GM12878 (cell line): ENCODE measurements at regions not wholly inside any gene's neighbourhood (a gene's known extent, or its start where the extent isn't known, plus 50 kb on each side); places are given as distances from the start of the nearest gene placed in this dataset.

Source experiments
- ATAC-seq: fragments of 200-7000 bp; cut with Tn5 transposase; 3 replicates; pipeline ENCODE4 v1.9.1; 2020; ENCODE audit warnings: mild to moderate bottlenecking, moderate library complexity
- BruUV-seq: library from RNA; stranded (reverse); fragments of 400-500 nt; replicated peaks from 2 replicates; lab custom pipeline; 2021; lab: Mats Ljungman, UMichigan
- CTCF ChIA-PET: fragments of 300-600 bp; sonication (Branson Sonifier 250); formaldehyde crosslinking; extraction: SDS; loops from one replicate; lab custom pipeline; 2021; ENCODE audit warnings: inconsistent platforms; lab: Yijun Ruan, JAX
- POLR2A ChIA-PET: fragments of 350-600 bp; formaldehyde crosslinking; extraction: SDS; loops from one replicate; lab custom pipeline; 2021; ENCODE audit warnings: inconsistent platforms; lab: Charles Lee
- RAD21 ChIA-PET: fragments of 300-600 bp; sonication (Branson Sonifier 250); formaldehyde crosslinking; loops from one replicate; lab custom pipeline; 2023; ENCODE audit warnings: antibody characterized with exemption; ENCODE audit not compliant: unreplicated experiment; lab: Charles Lee
- SMC1A ChIA-PET: fragments of 300-600 bp; sonication (Branson Sonifier 250); formaldehyde crosslinking; loops from one replicate; lab custom pipeline; 2023; ENCODE audit not compliant: unreplicated experiment, uncharacterized antibody; lab: Charles Lee
- DNase-seq: peaks from one replicate; pipeline ENCODE4 v3.0.0-alpha.2; 2011; ENCODE audit warnings: low read depth, low spot score
- FAIRE-seq: peaks from 3 replicates; lab custom pipeline; 2011; peaks lifted over from hg19 to GRCh38; lab: Jason Lieb, UNC
- H2AFZ ChIP-seq: 2 replicates; pipeline ENCODE4 v1.6.0; 2011; ENCODE audit warnings: low read depth, low read length, control low read depth; ENCODE audit not compliant: control insufficient read depth
- H3K27ac ChIP-seq: 2 replicates; pipeline ENCODE4 v1.5.1; 2011; ENCODE audit warnings: control low read depth; ENCODE audit not compliant: control insufficient read depth, insufficient read depth
- H3K27me3 ChIP-seq, 2 experiments: replicated peaks in 1 of 2; 2 replicates each; pipeline versions ENCODE4 v1.6.0 to v1.6.1; 2011; ENCODE audit warnings: low read length in 1 of 2; ENCODE audit not compliant: control insufficient read depth in 2 of 2, insufficient read depth in 2 of 2
- H3K36me3 ChIP-seq, 2 experiments: 2 replicates each; pipeline ENCODE4 v1.5.1; 2011; ENCODE audit warnings: low read length in 1 of 2; ENCODE audit not compliant: control insufficient read depth in 2 of 2, insufficient read depth in 2 of 2
- H3K4me1 ChIP-seq: 2 replicates; pipeline ENCODE4 v1.6.1; 2011; ENCODE audit warnings: mild to moderate bottlenecking, low read length, moderate library complexity, mixed read lengths; ENCODE audit not compliant: control insufficient read depth, insufficient read depth
- H3K4me2 ChIP-seq: 2 replicates; pipeline ENCODE4 v1.6.0; 2011; ENCODE audit warnings: control low read depth; ENCODE audit not compliant: control insufficient read depth, insufficient read depth
- H3K4me3 ChIP-seq: fragments of 200-600 bp; sonication (generic); 2 replicates; pipeline ENCODE4 v1.5.1; 2016
- H3K79me2 ChIP-seq: 2 replicates; pipeline ENCODE4 v1.6.0; 2011; ENCODE audit warnings: low read length; ENCODE audit not compliant: control insufficient read depth, insufficient read depth
- H3K9ac ChIP-seq: 2 replicates; pipeline ENCODE4 v1.8.0; 2011; ENCODE audit warnings: low read length, control low read depth, mixed read lengths; ENCODE audit not compliant: control insufficient read depth, insufficient read depth
- H3K9me3 ChIP-seq: replicated peaks from 3 replicates; pipeline ENCODE4 v1.5.1; 2011; ENCODE audit warnings: mild to moderate bottlenecking, low read length; ENCODE audit not compliant: control insufficient read depth, insufficient read depth
- H4K20me1 ChIP-seq: 2 replicates; pipeline ENCODE4 v1.6.0; 2011; ENCODE audit not compliant: control insufficient read depth, insufficient read depth
- ATF7 ChIP-seq: fragments of 450-650 bp; IDR thresholded peaks from 2 replicates; pipeline ENCODE4 v1.6.1; 2016; ENCODE audit warnings: low read depth, mild to moderate bottlenecking
- CBFB ChIP-seq: IDR thresholded peaks from 2 replicates; pipeline ENCODE4 v1.6.1; 2016; ENCODE audit warnings: antibody characterized with exemption, low read depth
- CEBPB ChIP-seq, 2 experiments: fragments of 150-350 bp in 1 of 2; IDR thresholded peaks; 2 replicates each; pipeline ENCODE4 v1.6.1; 2012 to 2014; ENCODE audit warnings: low read depth in 2 of 2, low read length in 2 of 2, borderline replicate concordance in 1 of 2, inconsistent platforms in 1 of 2
- E4F1 ChIP-seq: fragments of 450-650 bp; IDR thresholded peaks from 2 replicates; pipeline ENCODE4 v1.6.1; 2018; ENCODE audit warnings: borderline replicate concordance, mild to moderate bottlenecking; ENCODE audit not compliant: partially characterized antibody
- EGR1 ChIP-seq, 2 experiments: IDR thresholded peaks; 1 replicate in 1 of 2; 2 replicates in 1 of 2; pipeline ENCODE4 v1.6.1; 2011 to 2012; ENCODE audit warnings: low read depth in 2 of 2, low read length in 2 of 2, borderline replicate concordance in 1 of 2, mild to moderate bottlenecking in 1 of 2, moderate library complexity in 1 of 2
- IRF5 ChIP-seq: fragments of 450-650 bp; IDR thresholded peaks from 2 replicates; pipeline ENCODE4 v1.6.1; 2017; ENCODE audit warnings: borderline replicate concordance
- MEF2A ChIP-seq: IDR thresholded peaks from 2 replicates; pipeline ENCODE4 v1.6.1; 2011; ENCODE audit warnings: low read depth, mild to moderate bottlenecking, low read length, moderate library complexity; ENCODE audit not compliant: insufficient read depth
- PAX8 ChIP-seq: fragments of 450-650 bp; IDR thresholded peaks from 2 replicates; pipeline ENCODE4 v1.6.1; 2017; ENCODE audit warnings: mild to moderate bottlenecking, moderate library complexity
- RBBP5 ChIP-seq: fragments of 200-600 bp; sonication (generic); conservative IDR thresholded peaks from 2 replicates; pipeline ENCODE4 v1.6.1; 2016
- SMAD5 ChIP-seq: IDR thresholded peaks from 2 replicates; pipeline ENCODE4 v1.6.1; 2016; ENCODE audit warnings: antibody characterized with exemption, low read depth
- SPI1 ChIP-seq: IDR thresholded peaks from 2 replicates; pipeline ENCODE4 v1.6.1; 2011; ENCODE audit warnings: low read depth, mild to moderate bottlenecking, low read length, moderate library complexity, borderline replicate concordance; ENCODE audit not compliant: insufficient read depth
- SREBF2 ChIP-seq: IDR thresholded peaks from 2 replicates; pipeline ENCODE4 v1.6.1; 2012; ENCODE audit warnings: mild to moderate bottlenecking, low read length
- SRF ChIP-seq, 2 experiments: IDR thresholded peaks; 2 replicates each; pipeline ENCODE4 v1.6.1; 2011; ENCODE audit warnings: low read depth in 2 of 2, low read length in 2 of 2, mild to moderate bottlenecking in 1 of 2, moderate library complexity in 1 of 2
- WRNIP1 ChIP-seq: IDR thresholded peaks from 2 replicates; pipeline ENCODE4 v1.6.1; 2011; ENCODE audit warnings: low read depth, low read length, improper control_type of control experiment, borderline replicate concordance
- YY1 ChIP-seq: IDR thresholded peaks from 2 replicates; pipeline ENCODE4 v1.6.1; 2011; ENCODE audit warnings: low read depth, mild to moderate bottlenecking, low read length
- ZBED1 ChIP-seq: IDR thresholded peaks from 2 replicates; pipeline ENCODE4 v1.6.1; 2016; ENCODE audit warnings: borderline replicate concordance
- ZNF274 ChIP-seq: IDR thresholded peaks from one replicate; pipeline ENCODE4 v1.8.0; 2011; ENCODE audit not compliant: insufficient read length, insufficient read depth
- WGBS: methylation state at CpG from one replicate; pipeline ENCODE4 v1.1.6; 2016; ENCODE audit warnings: low lambda C conversion rate; ENCODE audit not compliant: insufficient replicate concordance, insufficient coverage; ENCODE audit errors: missing lambda C conversion rate; 5-methylcytosine and 5-hydroxymethylcytosine counted together
- in situ Hi-C: fragments of 300-500 bp; cut with MboI; formaldehyde crosslinking; loops from 9 replicates; pipeline ENCODE4 v1.14.3; 2018; ENCODE audit warnings: mixed read lengths
- intact Hi-C: fragments of 100-400 bp; cut with micrococcal nuclease; formaldehyde crosslinking; loops from one replicate; pipeline ENCODE4 v1.14.2; 2022; ENCODE audit not compliant: unreplicated experiment
- TF ChIP-seq, protein P1 (sequence below): fragments of 450-650 bp; formaldehyde crosslinking; IDR thresholded peaks from 2 replicates; pipeline ENCODE4 v1.5.0; 2022; ENCODE audit warnings: mild to moderate bottlenecking, missing genetic modification characterization

DNA sequence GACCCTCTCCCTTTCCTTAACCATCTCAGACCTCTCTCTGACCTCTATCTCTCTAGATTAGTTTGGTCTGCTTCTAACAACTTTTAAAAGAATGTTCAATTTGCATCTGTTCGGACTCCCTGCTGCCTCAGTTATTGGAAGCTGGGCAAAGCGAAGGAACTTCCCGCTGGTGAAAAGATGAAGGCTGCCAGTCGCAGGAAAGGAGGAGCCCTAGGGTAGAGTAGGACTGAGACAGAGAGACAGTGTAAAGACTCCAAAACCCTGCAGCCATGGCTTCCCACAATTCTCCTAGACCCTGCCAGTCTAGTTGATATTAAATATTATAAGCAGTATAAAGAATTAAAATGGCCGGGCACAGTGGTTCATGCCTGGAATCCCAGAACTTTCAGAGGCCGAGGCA, 581.8 kb downstream of the EPM2A start (continued):
- no peak for TF ChIP-seq E4F1
- TF ChIP-seq ZBED1, result no peak
- TF ChIP-seq IRF5, result no peak
- TF ChIP-seq, all 136 proteins: peak for 0

DNA sequence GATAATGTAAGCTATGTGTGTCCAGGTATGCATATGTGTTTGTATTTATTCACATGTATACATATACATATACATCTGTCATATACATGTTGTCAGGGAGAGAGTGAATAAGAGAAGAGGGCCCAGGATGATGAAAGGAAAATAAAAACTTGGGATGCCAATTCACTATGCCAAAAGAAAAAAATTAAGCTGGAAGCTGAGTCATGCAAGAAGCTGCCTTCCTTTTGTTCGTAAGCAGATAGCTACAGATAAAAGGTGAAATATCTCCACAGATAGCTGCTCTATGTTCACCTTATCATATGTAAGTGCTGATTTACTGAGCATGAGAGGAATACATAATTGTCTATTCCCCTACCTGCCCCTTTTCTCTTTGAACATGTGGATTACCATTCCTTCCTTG, 579.9 kb downstream of the EPM2A start:
- DNase-seq (no peak), ATAC-seq (no peak), FAIRE-seq (no peak)
- H3K4me3 ChIP-seq, result no peak overlapping the region
- H3K9me3 ChIP-seq, result peaks cover 1% of the 10 kb centered on the region; the same call in 1 of the 3 replicates
- H3K79me2 ChIP-seq, result no peaks in the 10 kb centered on the region
- WGBS, result 88% methylated on average over 1 of the region's 1 CpG
- ChIA-PET RAD21 (no interaction called here), CTCF (interaction anchor here (1.0 kb wide), 1 partner anchor 43 kb away, joined by 4 read pairs; no protein-coding TSS in a partner anchor), POLR2A (no interaction called here), SMC1A (interaction anchor here (0.5 to 0.7 kb wide), 2 partner anchors 125 to 346 kb away, joined by 3 read pairs; no protein-coding TSS in a partner anchor)
- no peaks in the 10 kb centered on the region for H3K4me1 ChIP-seq
- intact Hi-C loops, result no loop called here
- in situ Hi-C loops, result no loop called here
- H3K9ac ChIP-seq, result no peak overlapping the region
- no peak overlapping the region for H3K4me2 ChIP-seq
- no peak overlapping the region for H3K27ac ChIP-seq
- no peak overlapping the region for H2AFZ ChIP-seq
- H4K20me1 ChIP-seq, result no peaks in the 10 kb centered on the region
- no TSS peak for BruUV-seq
- H3K36me3 ChIP-seq, result no peaks in the 10 kb centered on the region
- no peaks in the 10 kb centered on the region for H3K27me3 ChIP-seq
- TF ChIP-seq RBBP5, result no peak
- no peak for TF ChIP-seq ATF7
- no peak for TF ChIP-seq ZNF274
- TF ChIP-seq SMAD5, result no peak
- no peak for TF ChIP-seq CEBPB (IDR thresholded peaks at IDR 0.05; ENCODE audit: borderline replicate concordance in 1 of 2, low read depth in 2 of 2, low read length in 2 of 2)
- TF ChIP-seq CBFB, result no peak
- no peak for TF ChIP-seq SPI1
- TF ChIP-seq SRF (IDR thresholded peaks at IDR 0.05; ENCODE audit: low read depth in 2 of 2, low read length in 2 of 2), result no peak
- TF ChIP-seq, protein P1, sequence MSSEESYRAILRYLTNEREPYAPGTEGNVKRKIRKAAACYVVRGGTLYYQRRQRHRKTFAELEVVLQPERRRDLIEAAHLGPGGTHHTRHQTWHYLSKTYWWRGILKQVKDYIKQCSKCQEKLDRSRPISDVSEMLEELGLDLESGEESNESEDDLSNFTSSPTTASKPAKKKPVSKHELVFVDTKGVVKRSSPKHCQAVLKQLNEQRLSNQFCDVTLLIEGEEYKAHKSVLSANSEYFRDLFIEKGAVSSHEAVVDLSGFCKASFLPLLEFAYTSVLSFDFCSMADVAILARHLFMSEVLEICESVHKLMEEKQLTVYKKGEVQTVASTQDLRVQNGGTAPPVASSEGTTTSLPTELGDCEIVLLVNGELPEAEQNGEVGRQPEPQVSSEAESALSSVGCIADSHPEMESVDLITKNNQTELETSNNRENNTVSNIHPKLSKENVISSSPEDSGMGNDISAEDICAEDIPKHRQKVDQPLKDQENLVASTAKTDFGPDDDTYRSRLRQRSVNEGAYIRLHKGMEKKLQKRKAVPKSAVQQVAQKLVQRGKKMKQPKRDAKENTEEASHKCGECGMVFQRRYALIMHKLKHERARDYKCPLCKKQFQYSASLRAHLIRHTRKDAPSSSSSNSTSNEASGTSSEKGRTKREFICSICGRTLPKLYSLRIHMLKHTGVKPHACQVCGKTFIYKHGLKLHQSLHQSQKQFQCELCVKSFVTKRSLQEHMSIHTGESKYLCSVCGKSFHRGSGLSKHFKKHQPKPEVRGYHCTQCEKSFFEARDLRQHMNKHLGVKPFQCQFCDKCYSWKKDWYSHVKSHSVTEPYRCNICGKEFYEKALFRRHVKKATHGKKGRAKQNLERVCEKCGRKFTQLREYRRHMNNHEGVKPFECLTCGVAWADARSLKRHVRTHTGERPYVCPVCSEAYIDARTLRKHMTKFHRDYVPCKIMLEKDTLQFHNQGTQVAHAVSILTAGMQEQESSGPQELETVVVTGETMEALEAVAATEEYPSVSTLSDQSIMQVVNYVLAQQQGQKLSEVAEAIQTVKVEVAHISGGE (CRISPR knock-in tag), result no peak
- no peak for TF ChIP-seq EGR1 (IDR thresholded peaks at IDR 0.05; ENCODE audit: borderline replicate concordance in 1 of 2, low read depth in 2 of 2, low read length in 2 of 2)
- TF ChIP-seq SREBF2, result no peak
- TF ChIP-seq YY1, result no peak
- no peak for TF ChIP-seq WRNIP1
- no peak for TF ChIP-seq PAX8
- TF ChIP-seq MEF2A, result no peak
